Thyroid gland (tissue), 4 donors: ENCODE measurements at regions not wholly inside any gene's neighbourhood (a gene's known extent, or its start where the extent isn't known, plus 50 kb on each side); places are given as distances from the start of the nearest gene placed in this dataset.

Source experiments
- DNase-seq, 2 donors: peaks; one replicate each; pipeline ENCODE4 v3.0.0-alpha.2; 2019
- H3K27ac ChIP-seq, 3 donors: fragments of 200-600 bp; sonication (generic); 1 replicate in 2 of 3; 2 replicates in 1 of 3; pipeline ENCODE4 v1.5.1; 2016 to 2019; ENCODE audit warnings: mild to moderate bottlenecking in 1 of 3, moderate library complexity in 1 of 3
- H3K27me3 ChIP-seq: fragments of 200-600 bp; sonication (generic); one replicate; pipeline ENCODE4 v1.5.1; 2019
- H3K36me3 ChIP-seq, 2 donors: fragments of 200-600 bp; sonication (generic); one replicate each; pipeline ENCODE4 v1.5.1; 2016 to 2019
- H3K4me1 ChIP-seq, 2 donors: fragments of 200-600 bp; sonication (generic); one replicate each; pipeline ENCODE4 v1.5.1; 2017 to 2019
- H3K4me3 ChIP-seq, 3 donors: fragments of 200-600 bp; sonication (generic); replicated peaks in 1 of 3; 1 replicate in 2 of 3; 2 replicates in 1 of 3; pipeline ENCODE4 v1.5.1; 2016; ENCODE audit warnings: mild to moderate bottlenecking in 1 of 3
- H3K9me3 ChIP-seq: fragments of 200-600 bp; sonication (generic); one replicate; pipeline ENCODE4 v1.5.1; 2017
- POLR2A ChIP-seq, 2 donors: fragments of 450-650 bp; IDR thresholded peaks; one replicate each; pipeline ENCODE4 v1.6.1; 2017; ENCODE audit warnings: antibody characterized with exemption in 2 of 2, mild to moderate bottlenecking in 2 of 2, moderate library complexity in 1 of 2
- WGBS, 2 donors: methylation state at CpG; one replicate each; pipeline ENCODE4 v1.1.5; 2017; 5-methylcytosine and 5-hydroxymethylcytosine counted together
- intact Hi-C: fragments of 100-400 bp; cut with DNase I; formaldehyde crosslinking; loops from one replicate; pipeline ENCODE4 v1.15.1; 2023
- TF ChIP-seq, protein P1 (sequence below), 6 experiments: fragments of 200-600 bp in 3 of 6; fragments of 450-650 bp in 3 of 6; sonication (generic) in 3 of 6; IDR thresholded peaks; one replicate each; pipeline ENCODE4 v1.5.1; 2016 to 2019; ENCODE audit warnings: antibody characterized with exemption in 6 of 6, mild to moderate bottlenecking in 2 of 6, inconsistent platforms in 1 of 6, moderate library complexity in 1 of 6

DNA sequence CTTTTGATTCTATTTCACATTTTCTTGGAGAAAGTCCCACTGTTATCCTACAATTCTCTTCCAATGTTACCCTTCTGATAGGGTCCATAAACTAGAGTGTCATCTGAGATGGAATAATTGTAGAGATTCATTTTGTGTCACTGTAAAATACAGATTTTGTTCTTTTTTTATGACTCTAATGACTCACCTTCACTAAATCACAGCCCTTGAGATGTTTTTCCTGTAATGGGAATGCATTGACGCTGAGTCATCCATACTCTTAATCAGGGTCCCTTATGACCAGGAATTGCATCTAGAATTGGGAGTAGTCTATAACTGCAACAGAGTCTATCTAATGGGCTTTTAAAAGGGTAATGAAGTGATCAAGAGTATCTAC lies 315.5 kb downstream of the TGFB2 start:
- Histone ChIP-seq H3K4me1 (peaks cover 0 to 11% of the 10 kb centered on the region in 2 donors), H3K9me3 (no peaks in the 10 kb centered on the region), H3K27ac (peak overlapping the region in 2 of 3 donors; percentile 1 to 10), H3K27me3 (no peaks in the 10 kb centered on the region), H3K4me3 (no peak overlapping the region), H3K36me3 (no peaks in the 10 kb centered on the region)
- TF ChIP-seq, protein P1, sequence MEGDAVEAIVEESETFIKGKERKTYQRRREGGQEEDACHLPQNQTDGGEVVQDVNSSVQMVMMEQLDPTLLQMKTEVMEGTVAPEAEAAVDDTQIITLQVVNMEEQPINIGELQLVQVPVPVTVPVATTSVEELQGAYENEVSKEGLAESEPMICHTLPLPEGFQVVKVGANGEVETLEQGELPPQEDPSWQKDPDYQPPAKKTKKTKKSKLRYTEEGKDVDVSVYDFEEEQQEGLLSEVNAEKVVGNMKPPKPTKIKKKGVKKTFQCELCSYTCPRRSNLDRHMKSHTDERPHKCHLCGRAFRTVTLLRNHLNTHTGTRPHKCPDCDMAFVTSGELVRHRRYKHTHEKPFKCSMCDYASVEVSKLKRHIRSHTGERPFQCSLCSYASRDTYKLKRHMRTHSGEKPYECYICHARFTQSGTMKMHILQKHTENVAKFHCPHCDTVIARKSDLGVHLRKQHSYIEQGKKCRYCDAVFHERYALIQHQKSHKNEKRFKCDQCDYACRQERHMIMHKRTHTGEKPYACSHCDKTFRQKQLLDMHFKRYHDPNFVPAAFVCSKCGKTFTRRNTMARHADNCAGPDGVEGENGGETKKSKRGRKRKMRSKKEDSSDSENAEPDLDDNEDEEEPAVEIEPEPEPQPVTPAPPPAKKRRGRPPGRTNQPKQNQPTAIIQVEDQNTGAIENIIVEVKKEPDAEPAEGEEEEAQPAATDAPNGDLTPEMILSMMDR (IDR thresholded peaks at IDR 0.05), result no peak
- TF ChIP-seq POLR2A (IDR thresholded peaks at IDR 0.05), result no peak
- WGBS, 2 donors, result 87 to 92% methylated on average over 1 of the region's 1 CpG
- DNase-seq, result no peak
- intact Hi-C loops, result no loop called here

DNA sequence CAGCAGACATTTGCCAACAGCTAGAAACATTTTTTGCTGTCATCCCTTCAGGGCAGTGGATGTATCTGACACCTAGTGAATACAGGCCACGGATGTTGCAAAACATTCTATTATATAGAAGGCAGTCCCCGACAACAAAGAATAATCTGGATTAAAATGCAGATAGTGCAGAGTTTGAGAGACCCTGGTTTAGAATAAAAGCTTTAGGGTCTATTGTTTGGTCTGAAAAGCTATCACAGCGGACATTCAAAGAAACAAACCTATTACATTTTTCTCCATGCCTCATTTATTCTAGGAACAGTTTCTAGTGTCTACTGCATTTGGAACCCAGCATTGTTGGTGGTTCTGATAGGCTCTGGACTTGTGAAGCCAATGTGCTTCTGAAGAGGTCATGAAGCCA lies 316.3 kb downstream of the TGFB2 start:
- intact Hi-C loops, result no loop called here
- WGBS, 2 donors, result 94 to 95% methylated on average over 3 of the region's 3 CpGs
- no peak overlapping the region for H3K27ac ChIP-seq

DNA sequence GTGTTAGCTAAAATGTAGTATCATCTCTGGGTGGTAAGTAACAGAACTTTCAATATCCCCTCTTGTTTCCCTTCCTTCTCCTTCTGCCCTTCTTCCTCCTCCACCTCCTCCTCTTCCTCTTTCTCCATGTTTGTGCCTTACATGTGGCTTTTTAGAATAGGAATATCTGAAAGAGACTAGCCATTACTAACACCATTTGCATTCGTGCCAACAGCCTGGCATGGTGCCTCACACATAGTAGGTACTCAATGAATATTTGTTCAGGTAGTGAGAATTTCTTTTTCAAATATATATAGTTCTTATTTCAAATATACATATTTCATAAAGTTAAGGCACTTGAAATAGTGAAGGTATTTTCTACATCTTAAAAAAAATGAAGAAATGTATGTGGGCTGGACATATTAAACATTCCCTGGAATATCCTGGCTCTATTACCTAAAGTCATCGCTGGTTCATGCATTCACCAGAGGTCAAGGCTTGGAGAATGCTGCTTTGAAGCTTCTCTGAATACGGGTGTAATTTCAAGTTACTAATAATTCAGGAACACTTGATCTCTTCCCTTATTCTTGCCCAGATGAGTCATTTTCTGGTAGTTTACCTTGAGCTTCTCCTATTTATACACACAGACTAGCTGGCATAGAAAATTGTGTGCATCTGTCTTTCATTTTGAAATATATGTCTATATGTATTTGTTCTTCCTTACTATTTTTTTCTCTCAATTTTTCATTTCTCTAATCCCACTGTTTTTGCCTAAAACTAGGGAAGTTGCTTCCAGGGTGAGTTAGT lies 319.4 kb downstream of the TGFB2 start:
- peaks cover 0 to 11% of the 10 kb centered on the region in 2 donors for H3K4me1 ChIP-seq
- H3K27ac ChIP-seq, result no peak overlapping the region
- H3K4me3 ChIP-seq, result no peak overlapping the region
- no peak for DNase-seq
- no peaks in the 10 kb centered on the region for H3K27me3 ChIP-seq
- no peaks in the 10 kb centered on the region for H3K9me3 ChIP-seq
- intact Hi-C loops, result no loop called here
- WGBS, 2 donors, result 88 to 95% methylated on average over 3 of the region's 3 CpGs
- no peaks in the 10 kb centered on the region for H3K36me3 ChIP-seq
- no peak for TF ChIP-seq POLR2A (IDR thresholded peaks at IDR 0.05)
- TF ChIP-seq, protein P1 (IDR thresholded peaks at IDR 0.05), result no peak

More for the DNA sequence above, 316.3 kb downstream of the TGFB2 start:
- Histone ChIP-seq H3K4me1 (peaks cover 0 to 11% of the 10 kb centered on the region in 2 donors), H3K36me3 (no peaks in the 10 kb centered on the region), H3K27me3 (no peaks in the 10 kb centered on the region), H3K9me3 (no peaks in the 10 kb centered on the region), H3K4me3 (no peak overlapping the region)
- TF ChIP-seq, protein P1 (IDR thresholded peaks at IDR 0.05), result no peak
- no peak for TF ChIP-seq POLR2A (IDR thresholded peaks at IDR 0.05)
- no peak for DNase-seq

DNA sequence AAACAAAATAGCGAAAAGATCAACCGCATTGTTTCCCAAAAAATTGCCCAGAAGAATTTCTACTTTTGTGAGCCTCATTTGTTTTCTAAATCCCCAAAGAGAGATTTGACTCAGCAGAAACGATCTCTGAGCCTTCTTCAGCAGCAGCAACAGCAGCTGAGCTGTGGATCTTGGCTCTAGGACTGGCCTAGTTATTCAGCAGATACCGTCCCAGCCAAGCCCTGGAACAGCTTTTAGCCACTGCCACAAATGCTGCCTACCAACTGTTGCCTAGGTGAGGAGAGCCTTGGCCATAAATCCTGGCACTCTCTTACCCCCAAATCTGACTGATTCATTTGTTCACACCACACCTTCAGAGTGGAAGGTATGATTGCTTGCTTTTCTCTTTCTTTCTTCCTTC lies 320.1 kb downstream of the TGFB2 start:
- Histone ChIP-seq H3K27me3 (no peaks in the 10 kb centered on the region), H3K9me3 (no peaks in the 10 kb centered on the region), H3K4me3 (no peak overlapping the region), H3K27ac (no peak overlapping the region), H3K4me1 (peaks cover 0 to 6% of the 10 kb centered on the region in 2 donors), H3K36me3 (no peaks in the 10 kb centered on the region)
- 53 to 57% methylated on average over 4 of the region's 4 CpGs for WGBS, 2 donors
- intact Hi-C loops, result no loop called here
- peak; percentile 16 to 39 for DNase-seq
- TF ChIP-seq, protein P1 (IDR thresholded peaks at IDR 0.05), result no peak
- TF ChIP-seq POLR2A (IDR thresholded peaks at IDR 0.05), result no peak

DNA sequence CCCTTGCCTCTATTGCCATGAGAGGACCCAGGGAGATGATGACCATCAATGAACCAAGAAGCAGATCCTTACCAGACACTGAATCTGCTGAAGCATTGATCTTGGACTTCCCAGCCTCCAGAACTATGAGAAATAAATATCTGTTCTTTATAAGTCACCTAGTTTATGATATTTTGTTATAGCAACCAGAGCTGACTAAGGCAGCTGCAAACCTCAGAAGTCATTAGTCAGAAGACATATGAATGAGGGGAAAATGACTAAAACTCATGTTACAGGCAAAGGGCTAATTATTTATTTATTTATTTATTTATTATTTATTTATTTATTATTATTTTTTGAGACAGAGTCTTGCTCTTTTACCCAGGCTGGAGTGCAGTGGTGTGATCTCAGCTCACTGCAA lies 321.1 kb downstream of the TGFB2 start:
- no peak for DNase-seq
- no peak for TF ChIP-seq POLR2A (IDR thresholded peaks at IDR 0.05)
- TF ChIP-seq, protein P1 (IDR thresholded peaks at IDR 0.05), result no peak
- Histone ChIP-seq H3K27me3 (no peaks in the 10 kb centered on the region), H3K4me3 (no peak overlapping the region), H3K4me1 (no peaks in the 10 kb centered on the region), H3K9me3 (no peaks in the 10 kb centered on the region), H3K36me3 (no peaks in the 10 kb centered on the region), H3K27ac (no peak overlapping the region)
- intact Hi-C loops, result no loop called here
